Naive B cell (primary cell): ENCODE measurements at regions not wholly inside any gene's neighbourhood (a gene's known extent, or its start where the extent isn't known, plus 50 kb on each side); places are given as distances from the start of the nearest gene placed in this dataset.

ENCODE experiments used
- ATAC-seq, 2 donors: fragments of 150-1000 bp; cut with Tn5 transposase; 2 replicates each; pipeline ENCODE4 v1.10.0; 2021; ENCODE audit warnings: low read depth in 2 of 2, mild to moderate bottlenecking in 2 of 2, moderate library complexity in 2 of 2
- DNase-seq: peaks from one replicate; pipeline ENCODE4 v3.0.0; 2022
- H3K27ac Mint-ChIP-seq, 6 donors: one replicate each; pipeline ENCODE4 v1.8.0; 2020 to 2022; ENCODE audit warnings: mild to moderate bottlenecking in 6 of 6, mixed read lengths in 6 of 6, moderate library complexity in 5 of 6, inconsistent platforms in 2 of 6
- H3K27me3 Mint-ChIP-seq, 3 donors: one replicate each; pipeline ENCODE4 v1.8.0; 2021 to 2022; ENCODE audit warnings: mixed read lengths in 3 of 3, mild to moderate bottlenecking in 1 of 3
- H3K36me3 Mint-ChIP-seq, 2 donors: one replicate each; pipeline ENCODE4 v1.8.0; 2020 to 2022; ENCODE audit warnings: mixed read lengths in 2 of 2, inconsistent platforms in 1 of 2, mild to moderate bottlenecking in 1 of 2
- H3K4me1 Mint-ChIP-seq, 3 donors: one replicate each; pipeline ENCODE4 v1.8.0; 2020 to 2022; ENCODE audit warnings: mixed read lengths in 3 of 3, inconsistent platforms in 1 of 3, mild to moderate bottlenecking in 1 of 3, moderate library complexity in 1 of 3
- H3K4me3 Mint-ChIP-seq, 8 donors: one replicate each; pipeline ENCODE4 v1.8.0; 2020 to 2022; ENCODE audit warnings: mild to moderate bottlenecking in 8 of 8, mixed read lengths in 8 of 8, moderate library complexity in 8 of 8, inconsistent platforms in 2 of 8
- H3K9me3 Mint-ChIP-seq, 7 donors: one replicate each; pipeline ENCODE4 v1.8.0; 2020 to 2022; ENCODE audit warnings: mixed read lengths in 7 of 7, mild to moderate bottlenecking in 5 of 7, inconsistent platforms in 2 of 7, moderate library complexity in 1 of 7

- H3K9me3 Mint-ChIP-seq = no peaks in the 10 kb centered on the region
- H3K27ac Mint-ChIP-seq = peak overlapping the region in 4 of 6 donors; percentile 21 to 72 (median 36)
- DNase-seq (peak; percentile 42), ATAC-seq (peak; percentile 44 to 59)
- no peaks in the 10 kb centered on the region for H3K27me3 Mint-ChIP-seq
- H3K36me3 Mint-ChIP-seq = no peaks in the 10 kb centered on the region
- H3K4me1 Mint-ChIP-seq = peaks cover 13 to 15% (median 15%) of the 10 kb centered on the region in 3 donors
- H3K4me3 Mint-ChIP-seq = peak overlapping the region in 3 of 8 donors; percentile 38 to 70 (median 57)
Measured at GRCh38 chr12:93094988-93095737, 166.1 kb upstream of the EEA1 start.

- no peak for DNase-seq
- Mint-ChIP-seq H3K9me3 (no peaks in the 10 kb centered on the region), H3K4me3 (no peak overlapping the region), H3K4me1 (peaks cover 13 to 15% (median 15%) of the 10 kb centered on the region in 3 donors), H3K27me3 (no peaks in the 10 kb centered on the region), H3K27ac (no peak overlapping the region), H3K36me3 (no peaks in the 10 kb centered on the region)
- ATAC-seq = no peak
Measured at GRCh38 chr12:93097417-93097816, 168.3 kb upstream of the EEA1 start.

- H3K4me3 Mint-ChIP-seq = peak overlapping the region in 4 of 8 donors; percentile 7 to 77 (median 34)
- H3K27me3 Mint-ChIP-seq = no peaks in the 10 kb centered on the region
- H3K4me1 Mint-ChIP-seq = peaks cover 13 to 15% (median 15%) of the 10 kb centered on the region in 3 donors
- peak; percentile 99 to 100 for ATAC-seq
- peak; percentile 78 for DNase-seq
- H3K9me3 Mint-ChIP-seq = no peaks in the 10 kb centered on the region
- H3K36me3 Mint-ChIP-seq = no peaks in the 10 kb centered on the region
- H3K27ac Mint-ChIP-seq = peak overlapping the region in 3 of 6 donors; percentile 30 to 59 (median 56)
Measured at GRCh38 chr12:93098077-93098476, 169.0 kb upstream of the EEA1 start.

GRCh38 chr12:93099792-93100191, 170.7 kb upstream of the EEA1 start:
- Mint-ChIP-seq H3K4me1 (peaks cover 13 to 15% (median 14%) of the 10 kb centered on the region in 3 donors), H3K4me3 (no peak overlapping the region), H3K9me3 (no peaks in the 10 kb centered on the region), H3K27me3 (no peaks in the 10 kb centered on the region), H3K36me3 (no peaks in the 10 kb centered on the region), H3K27ac (no peak overlapping the region)
- DNase-seq = no peak
- no peak for ATAC-seq

GRCh38 chr12:93100610-93101009, 171.5 kb upstream of the EEA1 start:
- Mint-ChIP-seq H3K27me3 (no peaks in the 10 kb centered on the region), H3K4me1 (peaks cover 6 to 8% (median 7%) of the 10 kb centered on the region in 3 donors), H3K9me3 (no peaks in the 10 kb centered on the region), H3K36me3 (no peaks in the 10 kb centered on the region), H3K4me3 (no peak overlapping the region), H3K27ac (no peak overlapping the region)
- DNase-seq (no peak), ATAC-seq (no peak)

- H3K27me3 Mint-ChIP-seq = no peaks in the 10 kb centered on the region
- no peak overlapping the region for H3K4me3 Mint-ChIP-seq
- H3K27ac Mint-ChIP-seq = no peak overlapping the region
- peaks cover 6 to 8% (median 7%) of the 10 kb centered on the region in 3 donors for H3K4me1 Mint-ChIP-seq
- no peak for DNase-seq
- no peaks in the 10 kb centered on the region for H3K9me3 Mint-ChIP-seq
- H3K36me3 Mint-ChIP-seq = no peaks in the 10 kb centered on the region
- ATAC-seq = no peak
Measured at GRCh38 chr12:93101367-93101766, 172.3 kb upstream of the EEA1 start.

- Mint-ChIP-seq H3K4me3 (no peak overlapping the region), H3K27ac (no peak overlapping the region), H3K27me3 (no peaks in the 10 kb centered on the region), H3K4me1 (peaks cover 6 to 8% (median 7%) of the 10 kb centered on the region in 3 donors), H3K36me3 (no peaks in the 10 kb centered on the region), H3K9me3 (no peaks in the 10 kb centered on the region)
- DNase-seq (no peak), ATAC-seq (no peak)
Measured at GRCh38 chr12:93102312-93102711, 173.2 kb upstream of the EEA1 start.

- no peak overlapping the region for H3K27ac Mint-ChIP-seq
Measured at GRCh38 chr12:93102744-93103143, 173.6 kb upstream of the EEA1 start.

GRCh38 chr12:93103154-93103553, 174.1 kb upstream of the EEA1 start:
- no peaks in the 10 kb centered on the region for H3K9me3 Mint-ChIP-seq
- no peaks in the 10 kb centered on the region for H3K27me3 Mint-ChIP-seq
- no peaks in the 10 kb centered on the region for H3K36me3 Mint-ChIP-seq
- H3K4me1 Mint-ChIP-seq = peaks cover 4 to 6% (median 5%) of the 10 kb centered on the region in 3 donors
- H3K4me3 Mint-ChIP-seq = no peak overlapping the region
- no peak for ATAC-seq
- H3K27ac Mint-ChIP-seq = no peak overlapping the region
- no peak for DNase-seq

More at GRCh38 chr12:93102744-93103143, 173.6 kb upstream of the EEA1 start:
- DNase-seq (no peak), ATAC-seq (no peak)
- Mint-ChIP-seq H3K36me3 (no peaks in the 10 kb centered on the region), H3K9me3 (no peaks in the 10 kb centered on the region), H3K4me1 (peaks cover 6 to 8% (median 7%) of the 10 kb centered on the region in 3 donors), H3K4me3 (no peak overlapping the region), H3K27me3 (no peaks in the 10 kb centered on the region)

GRCh38 chr12:93104535-93104934, 175.4 kb upstream of the EEA1 start:
- no peak overlapping the region for H3K4me3 Mint-ChIP-seq
- no peak overlapping the region for H3K27ac Mint-ChIP-seq
- no peaks in the 10 kb centered on the region for H3K36me3 Mint-ChIP-seq
- DNase-seq (no peak), ATAC-seq (no peak)
- no peaks in the 10 kb centered on the region for H3K9me3 Mint-ChIP-seq
- H3K27me3 Mint-ChIP-seq = no peaks in the 10 kb centered on the region
- H3K4me1 Mint-ChIP-seq = no peaks in the 10 kb centered on the region

- ATAC-seq (no peak), DNase-seq (no peak)
- Mint-ChIP-seq H3K4me3 (no peak overlapping the region), H3K27ac (no peak overlapping the region), H3K9me3 (no peaks in the 10 kb centered on the region), H3K27me3 (no peaks in the 10 kb centered on the region), H3K36me3 (no peaks in the 10 kb centered on the region), H3K4me1 (peaks cover 0 to 6% (median 5%) of the 10 kb centered on the region in 3 donors)
Measured at GRCh38 chr12:93106910-93107309, 177.8 kb upstream of the EEA1 start.

GRCh38 chr12:93107514-93108312, 178.6 kb upstream of the EEA1 start:
- Mint-ChIP-seq H3K36me3 (no peaks in the 10 kb centered on the region), H3K4me1 (peaks cover 0 to 6% (median 5%) of the 10 kb centered on the region in 3 donors), H3K27ac (no peak overlapping the region), H3K4me3 (no peak overlapping the region), H3K9me3 (peaks cover 0 to 5% (median 1%) of the 10 kb centered on the region in 7 donors), H3K27me3 (no peaks in the 10 kb centered on the region)
- ATAC-seq = no peak
- no peak for DNase-seq

- Mint-ChIP-seq H3K36me3 (no peaks in the 10 kb centered on the region), H3K4me1 (peaks cover 0 to 8% (median 6%) of the 10 kb centered on the region in 3 donors), H3K27me3 (no peaks in the 10 kb centered on the region), H3K9me3 (peaks cover 0 to 7% (median 2%) of the 10 kb centered on the region in 7 donors), H3K27ac (no peak overlapping the region), H3K4me3 (no peak overlapping the region)
- ATAC-seq (no peak), DNase-seq (no peak)
Measured at GRCh38 chr12:93108985-93109384, 179.9 kb upstream of the EEA1 start.
